Heart right ventricle (tissue), 16 donors: ENCODE measurements at regions not wholly inside any gene's neighbourhood (a gene's known extent, or its start where the extent isn't known, plus 50 kb on each side); places are given as distances from the start of the nearest gene placed in this dataset.

ENCODE experiments used
- ATAC-seq, 8 donors: fragments of 200-7000 bp; cut with Tn5 transposase; one replicate each; pipeline ENCODE4 v1.9.1; 2020; ENCODE audit warnings: mild to moderate bottlenecking in 8 of 8, moderate library complexity in 8 of 8, moderate number of reproducible peaks in 1 of 8
- DNase-seq, 2 donors: peaks; one replicate each; pipeline ENCODE4 v3.0.0-alpha.2; 2020
- H3K27ac ChIP-seq, 10 donors: fragments of 200-600 bp; sonication (generic) in 2 of 10; one replicate each; pipeline versions ENCODE4 v1.5.0 to v1.8.0; 2020 to 2022; ENCODE audit warnings: mild to moderate bottlenecking in 3 of 10
- H3K27me3 ChIP-seq, 7 donors: fragments of 200-600 bp; one replicate each; pipeline ENCODE4 v1.8.0; 2021 to 2022; ENCODE audit warnings: mild to moderate bottlenecking in 2 of 7
- H3K36me3 ChIP-seq, 9 donors: fragments of 200-600 bp; sonication (generic) in 1 of 9; one replicate each; pipeline versions ENCODE4 v1.5.0 to v1.8.0; 2020 to 2022; ENCODE audit warnings: mild to moderate bottlenecking in 2 of 9
- H3K4me1 ChIP-seq, 9 donors: fragments of 200-600 bp; sonication (generic) in 1 of 9; one replicate each; pipeline versions ENCODE4 v1.5.0 to v1.8.0; 2020 to 2022; ENCODE audit warnings: mild to moderate bottlenecking in 4 of 9
- H3K4me3 ChIP-seq, 10 donors: fragments of 200-600 bp; sonication (generic) in 2 of 10; one replicate each; pipeline versions ENCODE4 v1.5.0 to v1.8.0; 2020 to 2022; ENCODE audit warnings: mild to moderate bottlenecking in 7 of 10, moderate library complexity in 2 of 10
- H3K9me3 ChIP-seq, 11 donors: fragments of 200-600 bp in 10 of 11; sonication (generic) in 2 of 11; one replicate each; pipeline versions ENCODE4 v1.5.0 to v1.8.0; 2013 to 2022; ENCODE audit warnings: mild to moderate bottlenecking in 2 of 11, control low read depth in 1 of 11, moderate library complexity in 1 of 11
- WGBS, 2 donors: extraction: QIAGEN DNeasy Blood & Tissue Kit; methylation state at CpG; one replicate each; pipeline ENCODE4 v1.1.7; 2013; ENCODE audit warnings: inconsistent platforms in 1 of 2; 5-methylcytosine and 5-hydroxymethylcytosine counted together
- intact Hi-C, 10 donors: fragments of 100-400 bp; cut with DNase I; formaldehyde crosslinking; loops; one replicate each; pipeline versions ENCODE4 v1.11.1 to v1.14.2; 2022
- TF ChIP-seq, protein P1 (sequence below), 9 donors: fragments of 200-600 bp; sonication (generic) in 2 of 9; IDR thresholded peaks; one replicate each; pipeline versions ENCODE4 v1.5.0 to v1.8.0; 2021 to 2022; ENCODE audit warnings: antibody characterized with exemption in 9 of 9, mild to moderate bottlenecking in 5 of 9, moderate library complexity in 1 of 9
- donor health status: Arrhythmogenic right ventricular cardiomyopathy.
- donor health status: ischemic (EF 13 %, LVEDD 7.1; RV severe dilation, severe dysfunction).
- donor health status: healthy with polysubstance abuse.
- donor health status: DM: no; HTN: yes; CAD: no.
- donor health status: DM: no; HTN: no; CAD: no.
- donor health status: ischemic (EF 25% LVEDD 6.9; RV normal size, moderate dysfunction).
- donor health status: ischemic (EF 25% LVEDD 5.7; RV mildly dilated, moderate dysfunction).
- donor health status: healthy.
- donor health status: DM: yes; HTN: yes; CAD: no.
- donor health status: Ischemic cardiomyopathy.
- donor health status: ischemic (EF 35%, LVEDD 5.7; RV mildly dilated, moderate dysfunction).
- donor health status: nonischemic (EF 11% LVEDD 7.7; RV severe dilation, severe dysfunction).
- donor health status: DM: yes; HTN: yes; CAD: no.
- donor health status: PGD.
- donor health status: ischemic (EF 29% LVEDD 5.4; RV normal size, mild dysfunction).
- donor health status: nonischemic (EF 23%, LVEDD 6.1; RV moderate dilation, normal function).

DNA sequence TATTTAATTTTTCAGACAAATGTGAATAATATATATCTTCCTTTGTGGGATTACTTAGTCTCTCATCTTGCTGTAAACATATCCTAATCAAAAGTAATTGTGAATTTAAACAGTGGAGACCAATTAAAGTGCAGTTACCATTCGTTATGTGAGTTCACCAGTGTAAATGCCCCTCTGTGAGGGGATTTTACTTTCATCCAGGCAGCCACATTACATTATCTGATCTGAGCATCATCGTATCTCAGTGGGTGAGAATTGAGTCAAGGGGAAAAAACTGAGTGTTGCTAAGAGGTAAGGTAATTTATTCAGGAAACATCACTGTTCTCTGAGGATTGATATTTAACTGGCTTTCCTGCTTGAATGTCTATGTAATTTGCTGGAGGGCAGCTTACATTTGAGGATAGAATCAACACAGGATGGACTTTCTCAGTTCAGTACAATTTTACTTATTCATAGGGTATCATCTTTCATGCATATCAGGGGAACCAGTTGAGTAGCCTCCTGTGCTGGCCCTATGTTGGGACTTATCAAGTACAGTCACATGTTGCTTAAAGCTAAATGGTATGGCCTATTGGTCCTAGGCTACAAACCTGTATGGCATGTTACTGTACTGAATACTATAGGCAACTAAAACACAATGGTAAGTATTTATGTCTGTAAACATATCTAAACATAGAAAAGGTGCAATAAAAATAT lies 219.7 kb downstream of the CD47 start:
- intact Hi-C loops = no loop called here
- TF ChIP-seq, protein P1, sequence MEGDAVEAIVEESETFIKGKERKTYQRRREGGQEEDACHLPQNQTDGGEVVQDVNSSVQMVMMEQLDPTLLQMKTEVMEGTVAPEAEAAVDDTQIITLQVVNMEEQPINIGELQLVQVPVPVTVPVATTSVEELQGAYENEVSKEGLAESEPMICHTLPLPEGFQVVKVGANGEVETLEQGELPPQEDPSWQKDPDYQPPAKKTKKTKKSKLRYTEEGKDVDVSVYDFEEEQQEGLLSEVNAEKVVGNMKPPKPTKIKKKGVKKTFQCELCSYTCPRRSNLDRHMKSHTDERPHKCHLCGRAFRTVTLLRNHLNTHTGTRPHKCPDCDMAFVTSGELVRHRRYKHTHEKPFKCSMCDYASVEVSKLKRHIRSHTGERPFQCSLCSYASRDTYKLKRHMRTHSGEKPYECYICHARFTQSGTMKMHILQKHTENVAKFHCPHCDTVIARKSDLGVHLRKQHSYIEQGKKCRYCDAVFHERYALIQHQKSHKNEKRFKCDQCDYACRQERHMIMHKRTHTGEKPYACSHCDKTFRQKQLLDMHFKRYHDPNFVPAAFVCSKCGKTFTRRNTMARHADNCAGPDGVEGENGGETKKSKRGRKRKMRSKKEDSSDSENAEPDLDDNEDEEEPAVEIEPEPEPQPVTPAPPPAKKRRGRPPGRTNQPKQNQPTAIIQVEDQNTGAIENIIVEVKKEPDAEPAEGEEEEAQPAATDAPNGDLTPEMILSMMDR (IDR thresholded peaks at IDR 0.05) = no peak
- Histone ChIP-seq H3K27me3 (no peaks in the 10 kb centered on the region), H3K9me3 (no peaks in the 10 kb centered on the region), H3K36me3 (no peaks in the 10 kb centered on the region), H3K4me1 (no peaks in the 10 kb centered on the region), H3K4me3 (no peak overlapping the region), H3K27ac (no peak overlapping the region)
- 76 to 81% methylated on average over 2 of the region's 2 CpGs for WGBS, 2 donors
- ATAC-seq = no peak
- DNase-seq = no peak

DNA sequence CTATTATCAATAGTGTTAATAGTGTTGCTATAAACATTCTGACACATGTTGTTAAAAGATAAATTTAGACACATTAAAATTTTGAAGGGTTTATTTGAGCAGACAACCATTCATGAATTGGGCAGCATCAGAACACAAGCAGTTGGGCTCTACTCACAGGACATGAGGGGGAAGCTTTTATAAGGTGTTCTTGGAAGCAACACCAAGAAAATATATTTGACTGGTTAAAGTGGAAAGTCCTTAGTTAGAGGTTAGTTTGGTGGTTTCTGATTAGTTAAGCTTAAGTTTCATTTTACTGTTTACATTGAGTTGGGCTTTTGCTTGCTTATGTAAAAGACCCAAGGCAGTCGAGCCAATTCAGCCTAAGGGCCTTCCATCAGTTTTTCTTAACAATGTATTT lies 220.7 kb downstream of the CD47 start:
- no peak overlapping the region for H3K27ac ChIP-seq
- intact Hi-C loops = no loop called here
- WGBS, 2 donors = 91 to 100% methylated on average over 1 of the region's 1 CpG
- no peaks in the 10 kb centered on the region for H3K27me3 ChIP-seq
- H3K36me3 ChIP-seq = no peaks in the 10 kb centered on the region
- TF ChIP-seq, protein P1 (IDR thresholded peaks at IDR 0.05) = no peak
- H3K4me1 ChIP-seq = no peaks in the 10 kb centered on the region
- H3K4me3 ChIP-seq = no peak overlapping the region
- DNase-seq (no peak), ATAC-seq (no peak)
- H3K9me3 ChIP-seq = no peaks in the 10 kb centered on the region

DNA sequence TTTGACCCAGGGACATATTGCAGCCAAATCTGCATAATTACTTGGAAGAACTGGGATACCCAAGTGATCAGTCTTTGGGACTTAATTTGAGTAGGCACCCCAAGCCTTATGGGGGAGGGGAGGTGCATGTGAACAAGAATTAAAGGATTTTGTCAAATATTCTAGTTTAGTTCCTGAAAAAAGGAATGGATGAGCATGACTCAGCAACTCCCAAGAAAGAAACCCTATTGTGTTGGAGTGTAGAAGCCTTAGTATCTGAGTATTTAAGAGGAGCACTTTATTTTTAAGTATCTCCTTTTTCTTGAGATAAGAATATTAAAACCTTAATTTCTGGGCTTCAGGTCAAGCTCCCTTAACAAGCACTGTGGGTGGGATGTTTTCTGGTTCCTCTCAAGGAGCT lies 222.4 kb downstream of the CD47 start:
- H3K27ac ChIP-seq = no peak overlapping the region
- H3K4me3 ChIP-seq = no peak overlapping the region
- DNase-seq (no peak), ATAC-seq (no peak)
- TF ChIP-seq, protein P1 (IDR thresholded peaks at IDR 0.05) = no peak
- intact Hi-C loops = no loop called here
- no peaks in the 10 kb centered on the region for H3K27me3 ChIP-seq
- H3K9me3 ChIP-seq = no peaks in the 10 kb centered on the region
- H3K4me1 ChIP-seq = no peaks in the 10 kb centered on the region
- H3K36me3 ChIP-seq = no peaks in the 10 kb centered on the region

- intact Hi-C loops = no loop called here
- no peak overlapping the region for H3K4me3 ChIP-seq
- DNase-seq = no peak
- H3K4me1 ChIP-seq = no peaks in the 10 kb centered on the region
- TF ChIP-seq, protein P1 (IDR thresholded peaks at IDR 0.05) = no peak
- H3K36me3 ChIP-seq = no peaks in the 10 kb centered on the region
- 28 to 29% methylated on average over 3 of the region's 3 CpGs for WGBS, 2 donors
- no peaks in the 10 kb centered on the region for H3K9me3 ChIP-seq
- ATAC-seq = no peak
- no peaks in the 10 kb centered on the region for H3K27me3 ChIP-seq
- no peak overlapping the region for H3K27ac ChIP-seq
These were observed 228.9 kb downstream of the CD47 start for GRCh38 chr3:107861904-107862303.
